Testis (tissue), 2 donors: ENCODE measurements at regions not wholly inside any gene's neighbourhood (a gene's known extent, or its start where the extent isn't known, plus 50 kb on each side); places are given as distances from the start of the nearest gene placed in this dataset.
"Not testable (repeated sequence)": the region's sequence is repeated elsewhere in the genome, so short reads cannot be mapped to it uniquely, and the experiment has no call there.

Source experiments
- CTCF ChIP-seq, 3 experiments: fragments of 450-650 bp in 2 of 3; fragments of 200-600 bp in 1 of 3; sonication (generic) in 1 of 3; IDR thresholded peaks; one replicate each; pipeline ENCODE4 v1.5.1; 2016 to 2019; ENCODE audit warnings: antibody characterized with exemption in 3 of 3, mild to moderate bottlenecking in 2 of 3, moderate library complexity in 1 of 3
- POLR2A ChIP-seq: fragments of 450-650 bp; IDR thresholded peaks from one replicate; pipeline ENCODE4 v1.6.1; 2017; ENCODE audit warnings: antibody characterized with exemption, mild to moderate bottlenecking, moderate library complexity

- TF ChIP-seq CTCF (IDR thresholded peaks at IDR 0.05); POLR2A: not testable (repeated sequence)
Observed at GRCh38 chr15:81870746-81871106, 175.1 kb downstream of the MEX3B start.
